Anterior cingulate cortex (tissue), 58 donors: ENCODE measurements at regions not wholly inside any gene's neighbourhood (a gene's known extent, or its start where the extent isn't known, plus 50 kb on each side); places are given as distances from the start of the nearest gene placed in this dataset.
"Not testable (repeated sequence)": the region's sequence is repeated elsewhere in the genome, so short reads cannot be mapped to it uniquely, and the experiment has no call there.

Experiments used
- DNase-seq, 58 donors: peaks; one replicate each; lab custom pipeline; 2025; lab: John Stamatoyannopoulos, UW

DNA sequence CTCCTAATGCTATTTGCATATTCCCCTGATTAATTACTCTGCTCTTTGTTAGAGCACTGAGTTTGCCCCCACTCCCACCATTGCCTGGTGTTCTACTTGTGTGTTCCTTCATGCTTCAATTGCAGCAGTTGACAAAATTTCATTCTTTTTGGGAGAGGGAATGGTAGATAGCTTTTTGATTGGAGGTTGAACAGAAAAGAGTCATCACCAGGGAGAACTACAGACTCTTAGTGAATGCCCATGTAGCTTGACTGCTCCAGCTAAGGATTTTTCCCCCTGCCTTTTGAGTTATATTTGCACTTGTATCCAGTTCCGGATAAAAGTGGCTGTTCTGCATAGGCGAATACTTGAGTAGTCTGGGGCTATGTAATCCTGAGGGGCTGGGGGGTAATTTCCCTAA is 183.9 kb downstream of the ETNK1 start:
- DNase-seq, result no peak

DNA sequence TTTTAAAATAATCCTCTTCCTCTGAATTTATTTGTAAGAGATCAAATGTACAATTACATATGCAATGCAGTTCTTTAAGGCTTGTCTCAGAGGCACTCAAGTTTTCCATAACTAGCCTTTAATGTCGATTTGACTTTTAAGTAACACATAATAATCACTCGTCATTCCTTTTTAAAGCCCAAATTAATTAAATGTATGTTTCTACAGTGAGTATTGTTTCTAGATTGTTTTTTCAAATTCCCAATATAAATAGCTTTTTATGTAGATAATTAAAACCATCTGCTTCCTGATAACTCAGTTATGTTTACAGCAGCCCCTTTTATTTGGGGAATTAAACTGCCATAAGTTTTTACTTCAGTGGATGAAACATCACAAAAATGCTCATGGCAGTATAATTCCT is 185.1 kb downstream of the ETNK1 start:
- DNase-seq, result no peak

DNA sequence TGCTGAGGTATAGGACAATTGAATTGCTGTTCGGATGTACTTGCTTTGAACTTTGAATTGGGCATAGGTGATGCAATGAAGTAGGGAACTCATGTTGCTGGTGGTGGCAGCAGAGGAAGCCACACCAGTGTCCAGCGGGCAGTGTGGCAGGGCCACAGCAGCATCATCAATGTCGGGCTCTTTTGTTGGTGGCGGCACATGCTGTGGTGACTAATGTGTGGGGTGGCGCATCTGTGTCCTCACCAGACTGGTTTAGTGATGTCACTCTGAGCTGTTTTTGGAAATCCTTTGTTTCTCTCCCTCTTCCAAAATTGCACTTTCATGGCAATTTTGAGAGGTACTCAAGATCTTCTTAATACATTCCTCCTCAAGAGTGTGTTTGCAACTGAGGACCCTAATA is 187.6 kb downstream of the ETNK1 start:
- DNase-seq, result no peak

DNA sequence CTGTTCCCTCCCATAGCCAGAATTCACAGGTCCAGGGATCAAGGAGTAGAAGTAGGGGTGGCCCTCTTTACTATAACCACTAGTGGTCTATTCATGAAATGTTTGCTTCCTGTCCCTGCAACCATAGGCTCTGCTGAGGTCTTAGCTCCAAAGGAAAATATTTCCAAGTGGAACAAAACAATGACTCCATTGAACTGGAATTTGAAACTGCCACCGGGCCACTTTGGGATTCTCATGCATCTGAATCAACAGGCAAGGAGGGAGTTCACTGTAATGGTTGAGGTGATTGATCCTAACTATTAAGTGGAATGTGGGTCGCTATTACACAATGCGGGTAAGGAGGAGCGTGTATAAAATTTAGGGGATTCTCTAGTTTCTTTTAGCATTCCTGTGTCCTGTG is 197.0 kb downstream of the ETNK1 start:
- DNase-seq, result no peak

DNA sequence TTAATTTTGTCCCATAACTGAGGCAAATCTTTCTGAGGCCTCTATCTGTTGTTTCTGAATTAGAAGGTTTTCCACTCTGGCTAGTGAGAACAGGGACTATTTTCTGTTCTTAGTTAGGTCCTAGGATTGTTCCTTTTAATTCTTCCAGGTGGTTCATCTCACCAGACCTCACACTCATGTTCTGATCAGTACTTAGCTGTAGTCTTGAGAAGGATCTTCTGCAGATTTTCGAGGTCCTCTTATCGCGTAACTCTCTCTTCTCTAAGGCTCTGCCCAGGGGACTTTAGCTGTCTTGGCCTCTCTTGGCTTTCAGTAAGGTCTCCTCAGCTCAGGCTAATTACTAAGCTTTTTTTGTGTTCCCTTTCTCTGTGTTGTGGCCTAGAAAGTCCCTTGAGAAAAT is 201.1 kb downstream of the ETNK1 start:
- no peak for DNase-seq

DNA sequence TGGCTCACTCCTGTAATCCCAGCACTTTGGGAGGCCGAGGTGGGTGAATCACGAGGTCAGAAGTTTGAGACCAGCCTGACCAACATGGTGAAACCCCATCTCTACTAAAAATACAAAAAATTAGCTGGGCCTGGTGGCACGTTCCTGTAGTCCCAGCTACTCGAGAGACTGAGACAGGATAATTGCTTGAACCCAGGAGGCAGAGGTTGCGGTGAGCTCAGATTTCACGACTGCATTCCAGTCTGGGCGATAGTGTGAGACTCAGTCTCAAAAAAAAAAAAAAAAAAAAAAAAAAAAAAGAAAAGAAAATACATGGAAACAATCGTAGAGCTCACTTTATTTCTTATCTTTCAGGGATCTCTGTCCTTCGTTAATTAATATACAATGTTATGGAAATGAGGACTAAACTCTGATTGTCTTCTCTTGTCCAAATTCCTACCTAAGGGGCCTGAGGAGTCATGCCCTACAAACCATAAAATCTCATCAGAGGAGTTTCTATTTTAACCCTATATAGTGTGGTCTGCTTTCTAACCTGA is 201.5 kb downstream of the ETNK1 start:
- DNase-seq, result not testable (repeated sequence)

DNA sequence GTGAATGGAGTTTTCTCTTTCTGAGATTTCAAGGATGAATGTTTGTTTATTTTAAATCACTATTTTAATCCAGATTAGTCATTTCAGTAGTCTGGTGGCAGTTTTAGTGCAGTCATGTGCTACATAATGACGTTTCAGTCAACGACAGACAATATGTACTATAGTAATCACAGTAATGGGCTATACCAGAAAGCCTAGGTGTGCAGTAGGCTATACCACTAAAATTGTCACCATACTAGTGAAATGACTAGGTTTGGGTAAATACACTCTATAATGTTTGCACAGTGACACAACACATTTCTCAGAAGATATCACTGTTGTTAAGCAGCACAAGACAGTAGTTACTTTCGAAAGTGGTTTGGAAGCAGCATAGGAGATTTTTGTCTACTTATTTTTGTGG is 203.1 kb downstream of the ETNK1 start:
- DNase-seq, result no peak

DNA sequence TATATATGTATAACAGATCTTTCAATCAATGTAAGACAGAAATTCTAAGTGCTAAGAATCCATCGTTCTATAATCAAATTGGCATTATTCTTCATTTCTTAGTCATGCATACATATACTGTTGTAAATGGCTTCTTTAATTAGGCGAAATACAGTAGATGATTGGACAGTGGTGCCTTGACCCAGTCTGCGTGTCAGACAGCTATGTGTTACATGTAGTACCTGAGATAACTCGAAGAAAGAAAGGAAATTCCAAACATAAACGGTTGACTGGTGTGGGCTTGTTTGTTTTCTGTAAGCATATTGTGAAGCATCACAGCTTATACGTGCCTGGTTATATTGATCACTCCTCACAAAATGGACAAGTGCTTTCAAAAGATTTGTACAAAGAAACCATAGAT is 210.5 kb downstream of the ETNK1 start:
- no peak for DNase-seq

DNA sequence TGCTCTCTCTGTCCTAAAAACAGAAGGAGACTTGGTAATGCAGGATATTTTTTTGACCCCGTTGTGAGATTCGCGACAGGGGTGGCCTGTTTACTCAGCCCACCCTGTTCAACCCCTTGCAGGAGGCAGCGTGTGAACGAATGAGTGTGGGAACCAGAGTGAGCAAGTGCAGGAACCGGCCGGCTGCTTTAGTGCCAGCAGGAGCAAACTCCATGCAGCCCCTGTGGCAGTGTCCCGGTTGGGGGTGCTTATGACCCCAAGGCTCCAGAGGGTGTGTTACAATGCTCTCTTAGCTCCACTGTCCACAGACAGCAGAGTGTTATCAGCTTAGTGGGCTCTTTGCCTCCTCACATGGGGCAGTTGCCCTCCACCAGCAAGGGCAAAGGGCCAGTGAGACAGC is 225.2 kb downstream of the ETNK1 start:
- no peak for DNase-seq

DNA sequence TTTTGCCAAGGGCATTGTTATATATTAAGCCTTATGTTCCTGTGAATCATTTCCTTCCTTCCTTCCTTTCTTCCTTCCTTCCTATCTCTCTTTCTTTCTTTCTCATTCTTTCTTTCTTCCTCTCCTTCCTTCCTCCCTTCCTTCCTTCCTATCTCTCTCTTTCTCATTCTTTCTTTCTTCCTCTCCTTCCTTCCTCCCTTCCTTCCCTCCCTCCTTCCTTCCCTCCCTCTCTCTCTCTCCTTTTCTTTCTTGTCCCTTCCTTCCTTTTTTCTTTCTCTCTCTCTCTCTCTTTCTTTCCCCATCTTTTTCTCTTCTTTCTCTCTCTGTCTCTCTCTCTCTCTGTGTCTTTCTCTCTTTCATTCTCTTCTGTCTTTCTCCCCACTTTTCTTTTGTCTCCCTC is 226.6 kb downstream of the ETNK1 start:
- no peak for DNase-seq

DNA sequence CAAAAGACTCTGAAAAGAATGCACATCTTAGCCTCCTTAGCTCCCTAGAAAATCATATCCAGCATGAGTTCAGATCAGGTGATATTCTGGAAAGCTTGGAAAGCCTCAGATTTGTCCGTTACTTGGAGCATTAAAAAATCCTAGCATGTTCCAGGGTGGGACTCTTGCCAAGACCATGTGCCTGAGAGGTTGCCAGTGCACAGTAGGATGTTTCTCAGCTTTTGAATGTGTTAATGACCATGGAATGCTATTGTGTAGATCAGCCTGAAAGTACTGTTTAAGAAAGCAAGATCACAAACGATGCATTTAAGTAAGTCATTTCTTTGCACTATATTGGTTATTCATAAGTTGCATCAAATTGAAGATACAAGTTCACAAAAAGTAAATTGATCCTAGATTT is 230.5 kb downstream of the ETNK1 start:
- no peak for DNase-seq

DNA sequence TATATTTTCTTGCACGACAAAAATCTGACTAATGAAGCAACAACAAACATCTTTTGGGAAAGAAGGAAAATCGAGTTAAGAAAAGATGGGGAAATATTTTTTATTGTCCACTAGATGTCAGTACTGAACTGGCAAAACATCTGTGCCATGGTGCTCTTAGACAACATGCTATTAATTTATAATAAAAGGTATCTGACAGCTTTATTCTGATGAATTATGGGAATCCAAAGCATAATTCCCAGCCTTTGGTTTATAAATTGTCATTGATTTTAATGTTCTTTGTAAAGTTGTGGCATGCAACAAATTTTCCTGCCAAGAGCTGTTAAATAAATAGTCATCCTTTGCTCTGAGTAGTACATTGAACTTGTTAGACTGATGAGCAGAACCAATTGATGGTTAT is 231.2 kb downstream of the ETNK1 start:
- no peak for DNase-seq

DNA sequence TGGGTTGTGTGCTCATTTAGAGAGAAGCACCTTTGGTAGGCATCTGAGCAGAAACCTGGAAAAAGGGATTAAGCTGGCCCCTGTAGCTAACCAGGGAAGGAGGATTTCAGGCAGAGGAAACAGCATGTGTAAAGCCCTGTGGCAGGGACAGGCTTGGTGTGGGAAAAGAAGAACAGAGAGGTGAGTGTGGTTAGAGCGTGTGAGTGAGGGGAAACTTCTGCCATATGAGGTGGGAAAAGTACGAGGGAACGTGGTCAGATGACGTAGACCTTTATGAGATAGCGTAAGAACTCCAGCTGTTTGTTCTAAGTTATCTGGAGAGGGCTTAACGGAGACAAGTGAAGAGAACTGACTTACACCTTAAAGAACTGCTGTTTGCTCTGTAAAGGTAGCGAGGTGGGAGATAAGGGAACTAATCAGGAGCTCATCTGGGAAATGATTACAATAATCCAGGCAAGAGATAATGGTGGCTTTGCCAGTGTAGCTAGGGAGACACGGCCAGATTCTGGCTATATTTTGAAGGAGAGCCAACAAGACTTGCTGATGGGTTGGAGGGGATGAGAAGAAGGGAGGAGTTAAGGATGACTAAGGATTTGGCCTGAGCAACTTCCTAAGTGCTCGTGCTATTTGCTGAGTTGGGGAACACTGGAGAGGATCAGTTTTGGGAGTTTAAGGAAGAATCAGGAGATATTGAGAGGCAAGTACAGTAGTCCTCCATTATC is 234.0 kb downstream of the ETNK1 start:
- DNase-seq, result no peak

DNA sequence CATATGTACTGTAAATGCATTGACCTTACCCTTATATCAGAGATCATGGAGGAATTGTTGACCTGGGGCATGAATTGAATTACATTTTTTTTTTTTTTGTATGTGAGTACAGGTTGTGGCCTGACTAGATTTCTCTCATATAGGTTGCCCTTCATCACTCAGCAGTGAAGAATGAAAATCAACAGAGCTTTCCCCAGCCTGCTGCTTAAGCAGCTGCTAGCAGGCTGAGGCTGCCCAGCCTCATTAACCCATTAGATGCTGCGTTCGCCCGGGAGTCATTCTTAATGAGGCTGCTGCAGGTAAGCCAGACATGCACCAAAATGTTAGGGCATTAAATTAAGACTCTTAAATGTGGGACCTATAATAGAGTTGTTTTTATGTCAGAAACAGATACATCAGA is 236.0 kb downstream of the ETNK1 start:
- no peak for DNase-seq

DNA sequence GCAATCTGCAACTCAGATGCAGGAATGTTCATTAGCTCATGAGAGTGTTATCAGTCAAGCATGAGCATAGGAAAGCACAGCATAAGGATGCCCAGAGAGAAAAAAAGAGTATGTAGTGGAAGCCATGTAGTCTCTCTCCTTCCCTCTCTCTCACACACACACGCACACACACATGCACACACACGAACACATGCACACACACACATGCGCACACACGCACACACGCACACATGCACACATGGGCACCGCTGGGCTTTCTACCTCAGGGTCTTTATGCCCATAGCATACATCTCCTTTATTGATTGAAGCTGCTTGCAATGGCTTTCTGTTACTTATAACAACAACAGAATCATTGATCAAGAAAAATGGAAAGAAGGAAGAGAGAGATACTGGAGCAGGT is 240.9 kb downstream of the ETNK1 start:
- no peak for DNase-seq

DNA sequence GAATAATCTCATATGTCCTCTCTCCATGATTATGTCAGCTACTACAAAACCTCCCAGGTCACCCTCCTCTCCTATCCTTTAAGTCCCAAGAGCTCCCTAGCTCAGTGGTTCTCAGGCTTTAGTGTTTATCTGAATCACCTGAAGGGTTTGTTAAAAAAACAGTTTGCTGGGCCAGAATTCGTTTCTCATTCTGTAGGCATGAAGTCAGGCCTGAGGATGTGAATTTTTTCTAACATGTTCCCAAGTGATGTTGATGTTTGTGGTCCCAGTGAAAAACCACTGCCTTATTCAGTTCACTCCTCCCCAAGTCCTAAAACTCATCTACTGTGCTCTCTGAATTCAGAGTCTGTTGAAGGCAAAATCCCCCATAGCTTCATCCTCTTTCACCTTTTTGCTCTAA is 241.4 kb downstream of the ETNK1 start:
- DNase-seq, result no peak

DNA sequence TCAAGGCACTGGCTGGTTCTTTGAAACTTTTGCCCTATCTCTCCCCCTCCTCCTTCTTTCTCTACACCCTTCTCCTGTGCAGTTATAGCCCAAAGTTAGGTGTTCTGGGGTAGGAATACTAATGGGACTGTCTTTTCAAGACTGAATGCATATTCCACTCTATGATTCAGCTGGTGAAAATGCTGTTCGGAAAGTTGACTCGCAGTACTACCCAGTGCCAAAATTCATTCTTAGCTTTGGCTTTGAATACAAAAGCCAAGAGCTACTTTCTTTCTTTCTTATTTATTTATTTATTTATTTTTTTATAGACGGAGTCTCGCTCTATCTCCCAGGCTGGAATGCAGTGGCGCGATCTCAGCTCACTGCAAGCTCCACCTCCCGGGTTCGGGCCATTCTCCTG is 249.2 kb downstream of the ETNK1 start:
- DNase-seq, result no peak

DNA sequence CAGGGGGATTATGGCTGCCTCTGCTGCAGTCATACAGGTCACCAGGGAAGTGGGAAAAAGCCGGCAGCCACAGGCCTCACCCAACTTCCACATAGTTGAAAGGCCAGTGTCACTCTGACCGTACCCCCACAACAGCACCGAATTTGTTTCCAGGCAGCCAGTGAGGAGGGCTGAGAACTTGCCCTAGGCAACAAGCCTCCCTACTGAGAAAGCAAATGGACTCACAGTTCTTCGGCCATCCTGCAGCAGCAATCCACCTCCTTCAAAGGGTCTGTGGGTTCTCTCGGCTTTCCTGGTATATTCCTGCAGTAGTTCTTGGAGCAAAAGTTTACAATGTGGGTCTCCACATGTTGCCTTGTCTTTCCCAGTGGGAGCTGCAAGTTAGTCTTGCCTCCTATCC is 251.3 kb downstream of the ETNK1 start:
- no peak for DNase-seq

DNA sequence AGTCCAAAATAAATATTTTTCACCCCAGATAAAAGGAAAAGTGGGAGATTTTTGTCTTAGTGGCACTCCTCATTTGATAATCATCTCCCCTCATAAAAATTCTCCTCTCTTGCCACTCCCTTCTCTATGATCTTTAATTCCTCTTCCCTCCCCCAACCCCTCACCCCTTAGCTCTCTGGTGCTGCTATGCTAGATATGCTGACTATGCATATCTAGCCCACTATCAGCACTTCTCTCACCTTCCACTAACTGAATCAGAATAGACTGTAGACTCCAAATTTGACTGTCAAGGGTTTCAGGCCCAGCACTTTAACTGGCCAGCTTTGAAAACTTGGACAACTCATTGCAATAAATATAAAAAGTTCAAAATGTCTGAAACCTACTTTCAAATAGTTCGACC is 254.2 kb downstream of the ETNK1 start:
- no peak for DNase-seq

DNA sequence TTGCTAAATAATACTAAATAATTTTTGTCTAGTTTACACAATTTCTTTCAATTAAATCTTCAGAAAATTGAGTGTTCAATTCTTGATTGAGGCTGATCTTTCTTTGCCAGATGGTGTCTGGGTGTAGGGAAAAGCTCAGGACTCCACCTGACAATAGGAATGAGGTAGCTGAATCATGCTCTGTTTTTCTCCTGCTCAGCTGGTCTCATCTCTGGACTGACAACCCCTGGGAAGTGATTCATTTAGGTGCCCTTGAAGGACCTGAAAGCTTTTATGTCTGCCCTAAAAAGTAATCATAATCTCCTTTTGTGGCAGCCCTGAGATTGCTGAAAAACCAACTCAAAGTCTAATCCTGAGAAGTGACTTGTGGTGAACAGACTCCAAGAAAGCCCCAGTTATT is 255.4 kb downstream of the ETNK1 start:
- DNase-seq, result no peak

DNA sequence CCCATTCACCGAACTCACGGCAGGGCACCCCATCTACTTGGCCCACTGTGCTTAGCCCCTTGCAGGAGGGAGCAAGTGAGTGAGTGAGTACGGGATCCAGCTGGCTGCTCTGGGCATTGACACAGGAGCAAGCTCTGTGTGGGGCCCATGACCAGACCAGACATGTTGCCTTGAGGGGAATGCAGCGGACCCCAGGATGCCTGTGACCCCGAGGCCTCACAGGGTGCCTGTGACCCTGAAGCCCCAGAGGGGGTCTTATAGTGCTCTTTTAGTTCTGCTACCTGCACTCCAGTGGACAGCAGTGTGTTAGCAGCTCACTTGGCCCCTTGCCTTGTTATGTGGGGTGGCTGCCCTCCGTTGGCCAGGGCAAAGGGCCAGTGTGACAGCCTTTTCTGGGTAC is 255.8 kb downstream of the ETNK1 start:
- DNase-seq, result no peak

DNA sequence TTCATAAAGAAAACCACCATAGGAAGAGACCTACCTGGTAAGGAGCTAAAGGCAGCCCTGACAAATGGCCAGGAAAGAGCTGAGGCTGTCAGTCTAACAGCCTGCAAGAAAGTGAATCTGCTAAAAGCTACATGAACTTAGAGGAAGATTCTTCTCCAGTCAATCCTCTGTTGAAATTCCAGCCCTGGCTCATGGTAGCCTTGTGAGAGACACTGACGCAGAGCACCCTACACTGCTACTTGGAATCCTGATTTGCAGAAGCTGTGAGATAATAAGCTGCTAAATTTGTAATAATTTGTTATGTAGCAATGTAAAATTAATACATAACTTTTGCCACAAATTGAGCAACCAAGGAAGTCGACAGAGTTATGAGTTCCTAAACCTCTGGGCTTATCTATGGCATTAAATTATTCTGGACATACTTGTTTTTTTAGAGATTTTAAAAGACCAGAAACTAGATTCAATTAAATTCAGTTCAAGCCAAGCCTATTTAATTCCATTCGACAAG is 257.0 kb downstream of the ETNK1 start:
- DNase-seq, result no peak

DNA sequence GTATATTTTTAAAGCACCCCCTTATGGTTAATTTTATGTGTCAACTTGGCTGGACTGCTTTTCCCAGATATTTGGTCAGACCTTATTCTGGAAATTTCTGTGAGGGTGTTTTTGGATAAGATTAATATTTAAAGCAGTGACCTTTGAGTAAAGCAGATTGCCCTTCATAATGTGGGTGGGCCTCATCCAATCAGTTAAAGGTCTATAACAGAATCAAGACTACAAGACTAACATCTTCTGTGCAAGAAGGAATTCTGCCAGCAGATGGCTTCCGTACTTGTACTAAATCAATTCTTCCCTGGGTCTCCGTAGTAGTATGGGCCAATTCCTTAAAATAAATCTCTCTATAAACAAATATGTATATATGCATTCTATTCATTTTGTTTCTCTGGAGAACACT is 257.6 kb downstream of the ETNK1 start:
- no peak for DNase-seq
